OCI-LY7 (cell line): ENCODE measurements at regions not wholly inside any gene's neighbourhood (a gene's known extent, or its start where the extent isn't known, plus 50 kb on each side); places are given as distances from the start of the nearest gene placed in this dataset.
A peak's percentile ranks its signal among the peaks of the same experiment; 100 is the strongest.

ENCODE experiments used
- BruUV-seq: library from RNA; stranded (reverse); fragments of 400-500 nt; replicated peaks from 2 replicates; lab custom pipeline; 2021; lab: Mats Ljungman, UMichigan
- CTCF ChIA-PET: fragments of 300-600 bp; sonication (Branson Sonifier 250); formaldehyde crosslinking; loops from one replicate; lab custom pipeline; 2022; ENCODE audit warnings: antibody characterized with exemption; ENCODE audit not compliant: unreplicated experiment; lab: Charles Lee
- POLR2A ChIA-PET: fragments of 300-600 bp; sonication (Branson Sonifier 250); formaldehyde crosslinking; loops from one replicate; lab custom pipeline; 2022; ENCODE audit warnings: antibody characterized with exemption; lab: Charles Lee
- DNase-seq: peaks from one replicate; pipeline ENCODE4 v3.0.0-alpha.2; 2015; ENCODE audit warnings: low spot score
- H2AFZ ChIP-seq: fragments of 200-600 bp; sonication (generic), shearing (Covaris generic); 2 replicates; pipeline ENCODE4 v1.6.1; 2014; ENCODE audit warnings: mild to moderate bottlenecking, antibody characterized with exemption, low read length, moderate library complexity
- H3K27ac ChIP-seq: fragments of 200-600 bp; sonication (generic); 2 replicates; pipeline ENCODE4 v1.5.1; 2014; ENCODE audit warnings: mixed run types, low read depth, mild to moderate bottlenecking, moderate library complexity, low read length, inconsistent platforms; ENCODE audit not compliant: poor library complexity, severe bottlenecking
- H3K36me3 ChIP-seq: fragments of 200-600 bp; sonication (generic); 2 replicates; pipeline ENCODE4 v1.6.1; 2014; ENCODE audit warnings: mild to moderate bottlenecking, antibody characterized with exemption, low read length, moderate library complexity, mixed read lengths; ENCODE audit not compliant: insufficient read depth
- H3K4me1 ChIP-seq: fragments of 200-600 bp; sonication (generic); 2 replicates; pipeline ENCODE4 v1.5.1; 2014; ENCODE audit warnings: mild to moderate bottlenecking, low read length; ENCODE audit not compliant: insufficient read depth, poor library complexity, severe bottlenecking
- H3K4me2 ChIP-seq: fragments of 200-600 bp; sonication (generic); 2 replicates; pipeline ENCODE4 v1.6.1; 2014; ENCODE audit warnings: mild to moderate bottlenecking, low read length
- H3K4me3 ChIP-seq: fragments of 200-600 bp; sonication (generic); 2 replicates; pipeline ENCODE4 v1.5.1; 2014; ENCODE audit warnings: mild to moderate bottlenecking, low read depth, low read length; ENCODE audit not compliant: poor library complexity, severe bottlenecking
- H3K79me2 ChIP-seq: fragments of 200-600 bp; sonication (generic); 2 replicates; pipeline ENCODE4 v1.6.1; 2016; ENCODE audit warnings: low read depth, mild to moderate bottlenecking, low read length, moderate library complexity, mixed read lengths; ENCODE audit not compliant: insufficient read depth
- H3K9me2 ChIP-seq: fragments of 200-600 bp; sonication (generic); 2 replicates; pipeline ENCODE4 v1.6.1; 2016; ENCODE audit warnings: mild to moderate bottlenecking, low read length, mixed read lengths; ENCODE audit not compliant: insufficient read depth
- H3K9me3 ChIP-seq: fragments of 200-600 bp; sonication (generic); 2 replicates; pipeline ENCODE4 v1.6.1; 2014; ENCODE audit warnings: mild to moderate bottlenecking, mixed run types, low read length, mixed read lengths
- H4K20me1 ChIP-seq: fragments of 200-600 bp; sonication (generic); 2 replicates; pipeline ENCODE4 v1.6.1; 2014; ENCODE audit warnings: mild to moderate bottlenecking, antibody characterized with exemption, low read length, moderate library complexity, mixed read lengths; ENCODE audit not compliant: insufficient read depth
- CTCF ChIP-seq: fragments of 200-600 bp; sonication (generic); conservative IDR thresholded peaks from 2 replicates; pipeline ENCODE4 v1.5.1; 2014; ENCODE audit warnings: mild to moderate bottlenecking, antibody characterized with exemption, low read length, moderate library complexity, mixed read lengths
- EZH2phosphoT487 ChIP-seq: fragments of 200-600 bp; sonication (generic); IDR thresholded peaks from 2 replicates; pipeline ENCODE4 v1.6.1; 2018; ENCODE audit warnings: low read depth, borderline replicate concordance, mild to moderate bottlenecking, mixed run types, antibody characterized with exemption, low read length, moderate library complexity, mixed read lengths
- intact Hi-C: fragments of 100-400 bp; cut with micrococcal nuclease; formaldehyde crosslinking; loops from one replicate; pipeline ENCODE4 v1.10.0; 2022; ENCODE audit not compliant: unreplicated experiment

- Histone ChIP-seq H3K9me3 (no peaks in the 10 kb centered on the region), H3K4me2 (peak overlapping the region; percentile 46), H3K79me2 (no peaks in the 10 kb centered on the region), H3K4me1 (peaks cover 16% of the 10 kb centered on the region), H3K9me2 (no peaks in the 10 kb centered on the region), H3K4me3 (no peak overlapping the region), H3K36me3 (no peaks in the 10 kb centered on the region), H4K20me1 (no peaks in the 10 kb centered on the region), H2AFZ (no peak overlapping the region), H3K27ac (peak overlapping the region; percentile 49)
- TF ChIP-seq CTCF (no peak), EZH2phosphoT487 (no peak)
- ChIA-PET POLR2A (interaction anchor here (0.7 to 1.2 kb wide), 4 partner anchors 10 to 527 kb away, joined by 3 read pairs; no protein-coding TSS in a partner anchor), CTCF (no interaction called here)
- peak; percentile 62 for DNase-seq
- no TSS peak for BruUV-seq
- intact Hi-C loops = no loop called here
Observed at GRCh38 chr16:79845033-79845733, 244.6 kb upstream of the MAF start.

- Histone ChIP-seq H3K36me3 (no peaks in the 10 kb centered on the region), H3K9me2 (no peaks in the 10 kb centered on the region), H4K20me1 (no peaks in the 10 kb centered on the region), H2AFZ (no peak overlapping the region), H3K4me2 (peak overlapping the region; percentile 46), H3K79me2 (no peaks in the 10 kb centered on the region), H3K4me3 (no peak overlapping the region), H3K4me1 (peaks cover 16% of the 10 kb centered on the region), H3K9me3 (no peaks in the 10 kb centered on the region), H3K27ac (no peak overlapping the region)
- no TSS peak for BruUV-seq
- intact Hi-C loops = no loop called here
- no peak for DNase-seq
- ChIA-PET CTCF (no interaction called here), POLR2A (no interaction called here)
- TF ChIP-seq EZH2phosphoT487 (no peak), CTCF (no peak)
Observed at GRCh38 chr16:79844603-79845002, 244.1 kb upstream of the MAF start.

GRCh38 chr16:79843631-79844043, 243.1 kb upstream of the MAF start:
- no peak overlapping the region for H3K4me3 ChIP-seq
- no peaks in the 10 kb centered on the region for H3K9me2 ChIP-seq
- H3K79me2 ChIP-seq = no peaks in the 10 kb centered on the region
- peaks cover 16% of the 10 kb centered on the region for H3K4me1 ChIP-seq
- TF ChIP-seq CTCF (no peak), EZH2phosphoT487 (no peak)
- BruUV-seq = no TSS peak
- ChIA-PET CTCF (no interaction called here), POLR2A (no interaction called here)
- DNase-seq = no peak
- H3K4me2 ChIP-seq = no peak overlapping the region
- no peaks in the 10 kb centered on the region for H3K36me3 ChIP-seq
- H3K27ac ChIP-seq = no peak overlapping the region
- H2AFZ ChIP-seq = no peak overlapping the region
- no peaks in the 10 kb centered on the region for H3K9me3 ChIP-seq
- H4K20me1 ChIP-seq = no peaks in the 10 kb centered on the region
- intact Hi-C loops = no loop called here
